Epithelial cell of prostate (primary cell): ENCODE measurements at regions not wholly inside any gene's neighbourhood (a gene's known extent, or its start where the extent isn't known, plus 50 kb on each side); places are given as distances from the start of the nearest gene placed in this dataset.
A peak's percentile ranks its signal among the peaks of the same experiment; 100 is the strongest.

ENCODE experiments used
- DNase-seq: peaks from one replicate; pipeline ENCODE4 v3.0.0-alpha.2; 2011; ENCODE audit warnings: low read depth, low spot score
- H3K27ac ChIP-seq: fragments of 450-650 bp; 2 replicates; pipeline ENCODE4 v1.5.1; 2017; ENCODE audit warnings: mild to moderate bottlenecking

DNA sequence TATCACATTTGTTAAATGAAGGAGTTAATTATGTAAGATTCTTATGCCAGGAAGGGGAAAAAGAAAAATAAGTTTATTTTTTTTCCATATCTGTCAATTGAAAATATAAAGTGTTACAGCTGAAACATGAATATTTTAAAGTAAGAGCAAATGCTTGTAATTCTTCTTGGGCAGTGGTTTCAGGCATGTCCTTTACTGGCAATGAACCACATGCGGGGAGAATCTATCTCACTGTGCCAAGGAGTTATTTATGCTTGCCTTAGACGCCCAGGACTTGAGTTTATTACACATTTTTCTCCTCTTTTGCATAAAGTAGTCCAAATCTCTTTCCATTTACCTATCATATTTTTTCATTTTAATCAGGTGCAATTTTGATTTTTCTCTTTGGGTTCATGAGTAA, 207.8 kb upstream of the NRIP1 start:
- no peak for DNase-seq

DNA sequence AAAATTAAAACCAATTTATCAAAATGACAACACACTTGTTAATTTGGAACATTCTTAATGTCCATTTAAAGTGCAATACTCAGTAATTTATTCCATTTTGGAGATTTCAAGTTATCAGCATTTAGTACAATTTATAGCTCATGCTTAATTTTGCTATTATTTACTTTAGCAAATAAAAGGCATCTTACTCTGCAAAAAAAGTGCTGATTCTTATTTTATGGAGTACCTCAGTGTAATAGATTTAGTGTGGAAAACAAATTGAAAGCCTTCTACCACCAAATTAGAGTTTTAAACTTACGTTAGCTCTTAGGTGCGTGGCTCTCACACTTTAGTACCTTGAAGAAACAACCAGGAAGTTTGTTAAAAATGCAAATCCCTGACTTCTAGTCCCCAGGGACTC, 208.4 kb upstream of the NRIP1 start:
- no peak for DNase-seq
- no peak overlapping the region for H3K27ac ChIP-seq

More for the DNA sequence above, 207.8 kb upstream of the NRIP1 start:
- H3K27ac ChIP-seq = no peak overlapping the region

DNA sequence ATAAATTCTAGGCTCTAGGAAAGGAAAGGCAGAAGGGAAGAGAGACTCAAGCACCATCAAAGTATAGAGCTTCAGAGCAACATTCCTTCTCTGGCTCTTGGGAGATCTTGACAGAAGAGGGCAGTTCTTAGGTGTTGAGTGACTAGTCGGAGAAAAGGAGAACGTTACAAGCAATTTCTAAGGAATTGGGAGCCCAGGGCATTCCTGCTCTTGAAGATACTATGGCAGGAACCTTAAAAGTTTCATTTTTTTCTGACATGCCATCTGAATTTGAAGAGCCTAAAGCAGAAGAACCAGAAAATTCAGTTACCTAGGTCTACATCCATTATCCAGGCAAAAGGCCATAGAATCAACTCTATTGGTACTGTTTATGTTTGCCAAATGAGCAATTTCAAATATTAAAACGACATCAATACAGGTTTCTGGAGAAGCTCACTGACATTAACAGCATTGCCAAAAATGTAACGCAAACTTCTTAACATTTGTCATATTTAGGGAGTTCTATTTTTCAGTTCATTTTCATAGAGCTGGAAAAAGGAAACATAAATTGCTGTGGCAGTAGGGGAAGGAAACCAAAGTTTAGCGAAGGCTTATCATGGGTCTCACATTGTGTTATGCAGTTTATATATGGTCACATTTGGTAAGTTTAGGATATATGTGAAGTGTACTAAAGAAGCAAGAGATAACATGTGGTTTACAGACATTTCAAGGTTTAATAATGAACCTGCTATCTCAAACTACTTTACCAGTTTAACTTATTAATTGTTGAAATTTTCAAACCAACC, 210.1 kb upstream of the NRIP1 start:
- no peak for DNase-seq
- H3K27ac ChIP-seq = no peak overlapping the region

DNA sequence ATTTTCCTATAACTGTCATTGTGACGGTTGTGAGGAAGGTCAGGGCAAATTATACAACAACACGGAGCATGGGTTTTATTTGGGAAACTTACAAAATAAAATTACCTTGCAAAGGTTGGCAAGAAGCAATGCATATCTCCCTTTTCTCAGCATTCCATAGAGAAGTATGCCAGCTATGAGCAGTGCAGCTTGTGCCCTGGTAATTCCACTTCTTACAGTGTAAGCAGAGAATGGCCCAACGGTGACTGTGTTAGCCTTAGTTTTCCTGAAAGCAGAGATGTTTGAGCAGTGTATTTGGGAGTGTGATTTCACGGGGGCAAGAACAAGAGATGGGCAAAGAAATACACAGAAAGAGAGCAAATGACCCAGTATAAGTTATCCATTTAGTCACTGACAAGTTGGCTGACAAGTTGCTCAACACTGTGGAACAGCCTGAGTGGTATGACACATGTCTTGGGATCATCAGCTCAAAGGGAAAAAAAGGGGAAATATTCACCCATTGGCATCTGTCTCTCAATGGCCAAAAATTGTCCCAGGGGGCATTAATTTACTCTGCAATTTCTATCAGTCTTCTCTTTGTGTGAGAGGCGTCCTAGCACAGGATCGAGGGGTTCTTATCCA, 210.9 kb upstream of the NRIP1 start:
- no peak overlapping the region for H3K27ac ChIP-seq
- DNase-seq = no peak

DNA sequence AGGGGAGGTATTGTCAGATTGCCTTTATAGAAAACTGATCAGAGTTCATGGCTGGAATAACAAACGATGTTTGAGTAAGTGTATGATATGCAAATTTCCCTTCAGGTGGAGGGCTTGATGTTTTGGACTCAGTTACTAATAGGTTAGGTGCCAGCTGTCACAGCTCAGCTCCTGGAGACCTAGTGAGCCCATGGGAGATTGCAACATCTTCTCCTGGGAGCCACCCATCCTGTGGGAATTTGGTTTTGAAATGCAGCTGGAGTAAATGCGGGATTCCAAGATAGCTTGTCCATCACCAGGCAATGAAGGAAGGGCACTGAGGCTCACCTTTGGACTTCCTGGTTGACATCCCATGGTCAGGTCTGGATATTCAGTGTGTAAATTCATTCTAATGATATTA, 211.4 kb upstream of the NRIP1 start:
- DNase-seq = no peak
- no peak overlapping the region for H3K27ac ChIP-seq

DNA sequence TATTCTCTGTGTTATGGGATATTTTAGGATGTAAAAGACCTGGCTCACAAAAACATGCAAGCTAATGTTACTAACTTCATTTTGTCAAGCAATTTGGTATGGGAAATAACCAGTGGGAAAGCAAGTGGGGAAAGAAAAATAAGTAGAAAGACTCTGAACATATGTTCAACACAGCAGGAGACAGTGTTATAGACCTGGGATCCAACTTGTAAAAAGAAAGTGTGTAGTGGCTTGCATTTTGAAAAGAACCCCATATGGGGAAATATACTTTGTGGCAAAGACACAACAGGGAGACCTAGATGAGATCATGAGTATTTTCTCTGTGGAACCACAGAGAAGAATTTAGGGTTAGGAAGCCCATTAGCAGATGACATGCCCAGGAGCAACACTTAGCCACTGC, 212.7 kb upstream of the NRIP1 start:
- no peak for DNase-seq

DNA sequence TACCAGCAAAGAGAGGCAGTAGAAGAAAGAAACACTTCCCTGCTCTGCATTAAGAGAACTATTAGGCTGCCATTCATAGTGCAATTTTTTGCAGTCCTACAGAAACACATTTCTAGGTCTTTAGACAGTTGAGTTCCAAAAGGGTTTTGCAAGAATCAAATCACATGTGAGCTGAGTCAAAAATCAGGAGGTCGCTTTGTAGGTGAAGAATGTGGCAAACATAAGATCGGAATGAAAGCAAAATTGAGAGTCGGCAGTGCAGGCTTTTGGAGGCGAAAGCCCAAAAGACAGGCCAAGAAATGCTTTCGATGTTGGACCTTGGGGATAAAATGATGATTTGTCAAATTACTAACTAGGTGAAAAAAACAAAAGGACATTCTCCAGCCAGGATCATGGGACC, 213.5 kb upstream of the NRIP1 start:
- no peak for DNase-seq
- no peak overlapping the region for H3K27ac ChIP-seq

More for the DNA sequence above, 212.7 kb upstream of the NRIP1 start:
- H3K27ac ChIP-seq = no peak overlapping the region

DNA sequence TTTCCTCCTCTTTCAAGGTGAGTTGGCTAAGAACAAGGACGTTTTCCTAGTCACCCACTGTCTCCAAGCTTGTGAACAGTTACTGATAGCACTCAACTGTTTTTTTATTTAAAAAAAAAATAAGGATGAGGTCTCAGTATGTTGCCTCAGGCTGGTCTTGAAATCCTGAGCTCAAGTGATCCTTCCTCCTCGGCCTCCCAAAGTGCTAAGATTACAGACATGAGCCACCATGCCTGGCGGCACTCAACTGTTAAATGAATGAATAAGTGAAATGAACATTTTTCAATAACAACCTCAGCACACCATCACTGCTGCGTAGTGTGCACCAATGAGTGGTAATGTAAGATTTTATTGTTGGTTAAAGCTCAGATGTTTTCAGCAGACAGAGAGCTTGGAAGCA, 214.1 kb upstream of the NRIP1 start:
- H3K27ac ChIP-seq = no peak overlapping the region

DNA sequence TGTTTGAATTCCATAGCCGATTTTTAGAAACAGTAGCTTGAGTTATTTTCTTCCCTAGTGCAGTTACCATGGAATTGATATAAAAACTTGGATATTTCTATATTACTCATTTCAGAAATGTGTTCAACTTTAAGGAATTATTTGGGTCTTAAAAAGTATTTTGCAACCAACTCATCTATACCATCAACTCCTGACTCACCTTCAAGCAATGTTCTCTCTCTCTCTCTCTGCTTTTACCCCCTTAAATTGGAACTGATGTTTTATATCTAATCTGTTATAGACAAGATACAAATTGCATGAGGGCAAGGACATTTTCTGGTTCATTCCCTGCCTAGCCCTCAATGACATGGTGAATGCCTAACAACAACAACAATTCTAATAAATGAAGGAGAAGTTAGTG, 214.7 kb upstream of the NRIP1 start:
- no peak for DNase-seq
- no peak overlapping the region for H3K27ac ChIP-seq

More for the DNA sequence above, 214.1 kb upstream of the NRIP1 start:
- no peak for DNase-seq

DNA sequence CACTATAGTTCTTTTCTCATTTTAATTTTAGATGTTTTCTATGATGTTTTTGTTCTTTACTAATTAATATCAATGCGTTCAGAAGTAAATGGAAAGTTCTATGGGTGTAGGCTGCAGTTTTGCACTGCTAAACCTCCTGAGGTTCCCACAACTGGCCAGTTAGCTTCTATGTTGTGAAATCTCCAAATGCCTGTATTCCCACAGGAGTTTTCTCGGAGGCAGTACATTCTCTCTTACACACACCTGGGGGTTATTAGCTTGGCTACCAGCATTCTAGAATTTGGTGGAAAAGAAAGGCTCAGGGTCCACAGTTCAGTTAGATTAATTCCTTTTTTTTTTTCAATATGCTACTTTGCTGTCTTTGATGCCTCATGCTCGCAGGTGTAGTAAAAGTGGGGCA, 216.9 kb upstream of the NRIP1 start:
- DNase-seq = no peak
- H3K27ac ChIP-seq = no peak overlapping the region

DNA sequence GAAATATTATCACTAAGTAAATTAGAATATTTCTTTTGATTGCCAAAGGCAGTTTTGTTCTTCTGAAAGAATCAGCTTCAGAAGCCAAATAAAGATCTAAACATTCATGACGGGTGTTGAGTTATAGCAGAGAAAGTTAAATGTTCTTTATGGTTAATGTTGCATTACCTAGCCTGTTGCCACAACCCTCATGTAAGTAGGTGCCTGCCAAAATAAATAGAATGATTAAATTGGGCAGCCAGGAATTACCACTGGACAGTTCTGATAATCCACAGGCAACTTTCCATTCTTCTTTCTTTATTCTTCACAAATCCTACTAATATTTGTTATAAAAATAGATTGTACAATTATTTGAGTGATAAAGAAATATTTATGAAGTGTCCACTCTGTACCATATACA, 217.9 kb upstream of the NRIP1 start:
- DNase-seq = no peak
- H3K27ac ChIP-seq = no peak overlapping the region

DNA sequence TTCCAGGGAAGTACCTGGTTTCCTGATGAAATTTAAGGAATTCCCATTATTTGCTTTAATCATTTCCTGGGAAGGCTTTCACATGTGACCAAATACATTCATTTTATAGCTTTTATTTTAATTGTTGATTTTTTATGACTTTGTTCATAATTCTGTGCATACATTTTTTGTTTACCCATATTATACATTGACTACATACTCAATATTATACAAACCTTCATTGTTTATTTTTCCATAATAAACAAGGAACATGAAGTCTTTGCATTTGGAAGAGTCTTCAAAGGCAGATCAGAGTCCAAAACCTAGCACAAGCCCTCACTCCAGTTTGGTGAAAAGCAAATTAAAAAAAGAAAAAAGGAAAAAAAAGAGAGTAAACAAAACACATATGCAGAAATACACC, 218.3 kb upstream of the NRIP1 start:
- no peak for DNase-seq
- H3K27ac ChIP-seq = no peak overlapping the region

DNA sequence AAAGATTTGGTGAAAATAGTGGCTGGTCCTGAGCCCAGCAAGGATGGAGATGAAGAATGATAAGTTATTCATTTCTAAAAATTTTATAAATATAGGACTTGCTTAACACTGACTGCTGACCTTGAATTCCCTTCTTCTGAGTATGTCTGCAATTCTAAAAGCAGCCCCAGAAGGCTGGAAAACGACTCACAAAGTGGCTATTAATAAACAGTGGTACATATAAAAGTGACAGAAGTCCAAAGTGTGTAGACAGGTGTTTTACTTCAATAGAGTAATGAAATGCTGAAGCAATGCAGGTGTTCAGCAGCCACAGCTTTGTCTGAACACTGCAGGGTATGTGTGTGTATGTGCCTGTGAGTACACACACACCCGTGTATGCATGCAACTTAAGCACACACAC, 219.0 kb upstream of the NRIP1 start:
- no peak overlapping the region for H3K27ac ChIP-seq
- no peak for DNase-seq

DNA sequence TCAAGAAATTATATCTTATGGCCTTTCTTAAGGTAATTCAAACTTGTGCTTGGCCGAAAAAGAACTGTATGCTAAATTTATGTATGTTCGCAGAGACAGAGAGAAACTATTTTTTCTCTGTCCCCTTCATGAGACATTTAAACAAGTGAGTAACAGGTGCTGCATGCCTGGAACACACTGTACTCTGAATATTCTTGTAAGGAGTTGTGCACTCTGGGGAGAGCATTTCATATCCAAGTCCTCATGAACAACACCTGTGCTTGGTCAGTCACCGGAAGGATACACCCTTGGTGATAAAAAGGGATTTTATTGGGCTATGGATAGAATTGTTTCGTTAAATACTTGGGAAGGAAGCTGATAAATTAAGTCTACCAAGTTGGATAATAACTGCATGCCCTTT, 220.8 kb upstream of the NRIP1 start:
- H3K27ac ChIP-seq = no peak overlapping the region
- DNase-seq = no peak

DNA sequence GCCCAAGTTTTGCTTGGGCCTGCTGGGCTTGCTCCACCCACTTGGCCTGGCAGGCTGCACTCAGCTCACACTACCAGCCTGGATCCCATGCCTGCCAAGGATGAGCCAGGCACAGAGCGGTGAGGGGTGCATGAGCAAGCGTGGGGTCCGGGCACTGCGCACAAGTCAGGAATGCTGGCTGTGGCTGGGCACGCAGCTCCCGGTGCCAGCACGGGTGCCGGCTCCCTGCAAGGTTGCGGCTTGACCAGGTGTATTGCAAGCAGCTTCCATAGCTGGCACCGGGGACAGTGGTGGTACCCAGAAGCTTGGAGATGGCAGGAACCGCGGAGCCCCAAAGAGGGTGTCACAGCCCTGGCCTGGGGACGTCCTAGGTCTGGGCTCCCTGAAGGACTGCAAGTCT, 224.4 kb upstream of the NRIP1 start:
- no peak overlapping the region for H3K27ac ChIP-seq
- DNase-seq = no peak

DNA sequence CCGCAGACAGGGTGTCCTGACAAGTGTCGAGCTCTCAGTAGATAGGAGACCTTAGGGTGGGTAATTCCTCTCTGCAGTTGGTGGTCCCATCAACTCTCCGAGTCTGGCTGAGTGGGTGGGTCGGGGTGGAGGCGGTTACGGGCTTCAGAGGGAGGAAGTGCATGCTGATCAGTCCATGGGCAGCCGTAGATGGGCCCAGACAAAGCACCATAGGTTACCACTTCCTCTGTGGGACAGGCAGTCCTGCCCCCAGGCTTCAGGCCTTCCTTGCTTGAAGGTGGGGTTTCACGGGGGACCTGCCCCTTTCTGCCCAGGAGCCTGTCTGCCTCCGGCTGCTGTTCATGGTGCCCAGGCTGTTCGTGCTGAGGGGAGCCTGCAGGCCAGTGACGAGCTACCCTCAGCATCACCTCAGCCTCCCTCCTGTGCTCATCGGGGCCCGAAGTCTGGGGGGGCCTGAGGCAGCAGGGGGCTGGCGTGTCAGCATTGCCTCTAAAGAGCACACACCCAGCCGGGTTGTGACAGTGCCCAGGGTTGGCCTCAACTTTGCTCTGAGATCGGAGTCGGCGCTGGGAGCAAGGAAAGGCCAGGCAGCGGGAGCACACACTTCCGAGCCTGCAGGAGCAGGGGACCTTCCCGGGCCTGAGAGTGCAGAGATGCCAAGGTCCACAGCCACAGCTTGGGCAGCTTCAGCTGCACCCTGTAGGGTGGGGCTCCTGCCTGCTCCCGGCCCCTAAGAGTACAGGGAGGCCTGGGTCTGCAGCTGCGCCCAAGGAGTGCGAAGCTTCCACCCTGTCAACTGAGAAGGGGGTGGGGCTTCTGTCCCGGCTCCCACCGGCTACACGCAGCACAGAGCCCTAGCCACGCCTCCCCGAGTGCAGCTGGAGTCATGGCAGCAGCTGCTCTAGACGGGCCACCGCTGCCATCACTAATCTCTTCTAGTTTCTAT, 225.4 kb upstream of the NRIP1 start:
- no peak for DNase-seq
- no peak overlapping the region for H3K27ac ChIP-seq

DNA sequence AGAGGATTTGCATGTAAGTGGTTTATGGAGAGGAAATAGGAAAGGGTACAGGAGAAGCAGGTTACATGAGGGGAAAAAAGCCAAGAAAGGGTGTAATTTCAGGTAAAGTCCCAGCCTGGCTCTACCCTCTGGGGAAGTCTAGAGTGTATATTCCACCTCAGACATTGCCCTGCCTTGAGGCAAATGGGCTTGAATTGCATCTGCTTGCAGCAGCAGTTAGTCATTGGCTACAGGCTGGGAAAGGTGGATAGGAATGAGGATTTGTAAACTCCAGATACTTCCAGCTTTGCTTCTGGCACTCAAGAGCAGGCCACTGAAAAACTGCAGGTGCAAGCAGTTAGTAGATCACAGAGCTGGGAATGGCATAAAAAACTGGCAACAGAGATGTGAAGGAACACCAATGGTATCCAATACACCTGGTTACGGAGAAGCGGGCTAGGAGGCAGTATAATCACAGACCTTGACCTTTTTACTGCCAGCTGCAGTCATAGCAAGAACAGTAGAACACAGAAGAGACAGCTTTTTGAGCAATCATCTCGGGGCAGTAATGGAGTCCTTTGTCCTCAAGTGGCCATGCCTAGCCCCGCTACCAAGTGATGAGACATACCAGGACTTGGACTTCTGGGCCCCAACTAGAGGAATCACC, 226.9 kb upstream of the NRIP1 start:
- H3K27ac ChIP-seq = peak overlapping the region; percentile 77
- DNase-seq = no peak

DNA sequence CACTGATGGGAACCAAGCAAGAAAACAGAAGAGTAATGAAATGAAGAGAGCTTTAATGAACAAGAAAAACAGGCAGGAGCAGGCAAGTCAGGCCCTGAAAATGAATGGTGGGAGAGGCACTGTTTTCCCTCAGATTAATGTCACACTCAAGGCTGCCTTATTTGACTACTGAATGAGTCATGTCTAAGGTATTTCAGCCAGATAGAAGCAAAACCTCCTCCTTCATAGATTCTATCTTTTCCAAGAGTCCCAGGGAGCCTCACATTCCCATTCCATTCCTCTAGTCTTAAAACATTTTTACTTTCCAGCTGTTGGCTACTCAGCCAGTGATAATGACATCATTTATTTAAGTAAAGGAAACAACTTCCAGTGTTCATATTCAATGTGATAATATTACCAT, 228.4 kb upstream of the NRIP1 start:
- DNase-seq = no peak
- peak overlapping the region; percentile 77 for H3K27ac ChIP-seq

DNA sequence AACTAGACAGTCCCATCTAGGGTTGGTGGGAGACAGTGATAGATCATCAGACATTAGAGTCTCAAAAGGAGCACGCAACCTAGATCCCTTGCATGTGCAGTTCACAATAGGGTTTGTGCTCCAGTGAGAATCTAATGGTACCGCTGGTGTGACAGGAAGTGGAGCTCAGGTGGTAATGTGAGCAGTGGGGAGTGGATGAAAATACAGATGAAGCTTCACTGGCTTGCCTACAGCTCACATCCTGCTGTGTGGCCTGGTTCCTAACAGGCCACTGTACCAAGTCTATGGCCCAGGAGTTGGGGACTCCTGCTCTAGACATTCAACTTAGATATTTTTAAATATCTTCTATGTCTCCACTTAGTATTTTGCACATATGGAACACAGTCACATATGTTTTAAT, 231.1 kb upstream of the NRIP1 start:
- no peak overlapping the region for H3K27ac ChIP-seq
- no peak for DNase-seq

DNA sequence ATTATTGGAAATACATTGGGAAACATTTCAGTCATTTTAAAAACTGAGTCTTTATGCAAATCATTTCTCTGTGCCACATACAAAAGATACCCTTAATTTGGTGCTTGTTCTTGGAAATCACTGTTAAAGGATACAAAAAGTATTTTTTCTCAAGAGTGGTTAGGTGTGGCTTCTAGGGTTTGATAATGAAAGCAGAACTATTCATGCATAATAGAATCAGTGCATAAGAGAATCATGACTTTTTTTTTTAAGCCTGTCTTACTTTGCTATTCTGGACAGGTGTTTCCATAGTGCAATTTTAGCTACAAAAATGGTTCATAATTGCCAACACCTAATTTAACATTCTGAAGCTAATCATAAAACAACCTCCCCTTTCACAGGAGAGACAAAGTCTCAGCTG, 233.0 kb upstream of the NRIP1 start:
- DNase-seq = no peak
- H3K27ac ChIP-seq = no peak overlapping the region

DNA sequence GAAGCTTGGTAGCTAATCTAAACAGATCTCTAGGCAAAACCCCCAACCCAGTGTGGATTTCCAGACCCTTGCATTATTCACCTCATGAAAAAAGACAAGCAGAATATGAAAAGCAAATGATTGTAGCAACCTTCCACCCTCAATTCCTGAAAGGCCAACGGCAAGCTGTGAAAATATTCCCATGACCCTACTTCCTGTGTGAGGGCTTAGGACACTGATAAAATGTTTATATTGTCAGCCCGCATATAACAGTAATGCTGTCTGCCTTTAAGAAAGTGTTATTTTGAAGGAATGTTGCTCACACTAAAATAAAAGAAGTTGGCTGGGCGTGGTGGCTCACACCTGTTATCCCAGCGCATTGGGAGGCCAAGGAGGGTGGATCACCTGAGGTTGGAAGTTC, 233.5 kb upstream of the NRIP1 start:
- H3K27ac ChIP-seq = no peak overlapping the region
- DNase-seq = no peak
